Small intestine (tissue), 7 donors: ENCODE measurements at regions not wholly inside any gene's neighbourhood (a gene's known extent, or its start where the extent isn't known, plus 50 kb on each side); places are given as distances from the start of the nearest gene placed in this dataset.

Source experiments
- DNase-seq, 2 donors: peaks; one replicate each; pipeline versions ENCODE4 v3.0.0 to v3.0.0-alpha.2; 2013
- FAIRE-seq: peaks from 2 replicates; lab custom pipeline; 2012; peaks lifted over from hg19 to GRCh38; lab: Jason Lieb, UNC
- H3K27ac ChIP-seq, 3 donors: one replicate each; pipeline ENCODE4 v1.5.1; 2013; ENCODE audit warnings: low read length in 2 of 3, mild to moderate bottlenecking in 2 of 3, control low read depth in 1 of 3, inconsistent platforms in 1 of 3, low read depth in 1 of 3, moderate library complexity in 1 of 3
- H3K27me3 ChIP-seq, 3 donors: one replicate each; pipeline ENCODE4 v1.6.1; 2013; ENCODE audit warnings: low read length in 3 of 3, inconsistent platforms in 1 of 3; ENCODE audit not compliant: control insufficient read depth in 3 of 3, insufficient read depth in 3 of 3
- H3K36me3 ChIP-seq, 3 donors: one replicate each; pipeline ENCODE4 v1.6.1; 2013; ENCODE audit warnings: low read length in 3 of 3, inconsistent platforms in 1 of 3, low read depth in 1 of 3, mild to moderate bottlenecking in 1 of 3, moderate library complexity in 1 of 3; ENCODE audit not compliant: control insufficient read depth in 3 of 3, insufficient read depth in 2 of 3
- H3K4me1 ChIP-seq, 3 donors: one replicate each; pipeline ENCODE4 v1.6.1; 2013; ENCODE audit warnings: low read length in 2 of 3, inconsistent platforms in 1 of 3, low read depth in 1 of 3, mild to moderate bottlenecking in 1 of 3, moderate library complexity in 1 of 3; ENCODE audit not compliant: control insufficient read depth in 3 of 3, insufficient read depth in 2 of 3
- H3K4me3 ChIP-seq, 3 donors: one replicate each; pipeline ENCODE4 v1.5.1; 2013; ENCODE audit warnings: low read length in 3 of 3, control low read depth in 1 of 3, inconsistent platforms in 1 of 3, low read depth in 1 of 3, mild to moderate bottlenecking in 1 of 3, moderate library complexity in 1 of 3
- H3K9me3 ChIP-seq, 2 donors: one replicate each; pipeline ENCODE4 v1.6.1; 2013; ENCODE audit warnings: low read depth in 1 of 2, low read length in 1 of 2; ENCODE audit not compliant: control insufficient read depth in 2 of 2, insufficient read depth in 1 of 2
- WGBS, 3 donors: extraction: QIAGEN DNeasy Blood & Tissue Kit; methylation state at CpG; one replicate each; pipeline ENCODE4 v1.1.7; 2013; 5-methylcytosine and 5-hydroxymethylcytosine counted together
- donor health status: healthy with polysubstance abuse.
- donor health status: control.
- donor health status: control.
- donor health status: Bipolar disorder and iron deficiency.
- donor health status: healthy.

GRCh38 chr2:138275292-138275690 is 226.3 kb upstream of the SPOPL start:
- no peak for FAIRE-seq
- no peaks in the 10 kb centered on the region for H3K36me3 ChIP-seq
- H3K9me3 ChIP-seq = peaks cover 0 to 2% of the 10 kb centered on the region in 2 donors
- 15 to 35% (median 24%) methylated on average over 2 of the region's 2 CpGs for WGBS, 3 donors
- H3K27me3 ChIP-seq = no peaks in the 10 kb centered on the region
- no peak overlapping the region for H3K27ac ChIP-seq
- DNase-seq = peak; percentile 15 to 28
- no peak overlapping the region for H3K4me3 ChIP-seq
- H3K4me1 ChIP-seq = peaks cover 0 to 10% (median 0%) of the 10 kb centered on the region in 3 donors

- H3K9me3 ChIP-seq = peaks cover 0 to 2% of the 10 kb centered on the region in 2 donors
- no peak for FAIRE-seq
- H3K4me1 ChIP-seq = peaks cover 0 to 10% (median 0%) of the 10 kb centered on the region in 3 donors
- 16 to 40% (median 25%) methylated on average over 4 of the region's 4 CpGs for WGBS, 3 donors
- no peaks in the 10 kb centered on the region for H3K27me3 ChIP-seq
- H3K36me3 ChIP-seq = no peaks in the 10 kb centered on the region
- no peak overlapping the region for H3K4me3 ChIP-seq
- H3K27ac ChIP-seq = no peak overlapping the region
- peak; percentile 31 to 47 for DNase-seq
These were observed 225.7 kb upstream of the SPOPL start for GRCh38 chr2:138275881-138276280.

- Histone ChIP-seq H3K36me3 (no peaks in the 10 kb centered on the region), H3K4me1 (peaks cover 0 to 10% (median 0%) of the 10 kb centered on the region in 3 donors), H3K9me3 (peaks cover 0 to 2% of the 10 kb centered on the region in 2 donors), H3K27ac (no peak overlapping the region), H3K4me3 (no peak overlapping the region), H3K27me3 (no peaks in the 10 kb centered on the region)
- WGBS, 3 donors = 0 to 49% (median 22%) methylated on average over 1 of the region's 1 CpG
- FAIRE-seq (no peak), DNase-seq (peak in 1 of 2 donors; percentile 18)
These were observed 225.2 kb upstream of the SPOPL start for GRCh38 chr2:138276339-138276738.

GRCh38 chr2:138277062-138277461 is 224.5 kb upstream of the SPOPL start:
- DNase-seq (no peak), FAIRE-seq (no peak)
- Histone ChIP-seq H3K27me3 (no peaks in the 10 kb centered on the region), H3K27ac (no peak overlapping the region), H3K4me1 (peaks cover 0 to 10% (median 0%) of the 10 kb centered on the region in 3 donors), H3K4me3 (no peak overlapping the region), H3K36me3 (no peaks in the 10 kb centered on the region), H3K9me3 (peaks cover 0 to 2% of the 10 kb centered on the region in 2 donors)

- no peak overlapping the region for H3K27ac ChIP-seq
- peaks cover 0 to 2% of the 10 kb centered on the region in 2 donors for H3K9me3 ChIP-seq
- H3K36me3 ChIP-seq = no peaks in the 10 kb centered on the region
- DNase-seq (no peak), FAIRE-seq (no peak)
- H3K4me3 ChIP-seq = no peak overlapping the region
- H3K27me3 ChIP-seq = no peaks in the 10 kb centered on the region
- H3K4me1 ChIP-seq = peaks cover 0 to 6% (median 0%) of the 10 kb centered on the region in 3 donors
These were observed 221.7 kb upstream of the SPOPL start for GRCh38 chr2:138279871-138280270.

- Histone ChIP-seq H3K36me3 (no peaks in the 10 kb centered on the region), H3K27ac (no peak overlapping the region), H3K4me3 (no peak overlapping the region), H3K9me3 (peaks cover 2 to 3% of the 10 kb centered on the region in 2 donors), H3K27me3 (no peaks in the 10 kb centered on the region), H3K4me1 (no peaks in the 10 kb centered on the region)
- FAIRE-seq = no peak
- DNase-seq = no peak
- 93 to 100% (median 94%) methylated on average over 1 of the region's 1 CpG for WGBS, 3 donors
These were observed 220.4 kb upstream of the SPOPL start for GRCh38 chr2:138280999-138281695.

GRCh38 chr2:138282014-138282672 is 219.4 kb upstream of the SPOPL start:
- Histone ChIP-seq H3K4me3 (no peak overlapping the region), H3K27me3 (no peaks in the 10 kb centered on the region), H3K9me3 (peaks cover 2 to 3% of the 10 kb centered on the region in 2 donors), H3K36me3 (no peaks in the 10 kb centered on the region), H3K27ac (no peak overlapping the region), H3K4me1 (no peaks in the 10 kb centered on the region)
- WGBS, 3 donors = 88 to 93% (median 92%) methylated on average over 5 of the region's 5 CpGs
- FAIRE-seq = no peak
- no peak for DNase-seq

GRCh38 chr2:138291805-138292204 is 209.8 kb upstream of the SPOPL start:
- Histone ChIP-seq H3K27me3 (no peaks in the 10 kb centered on the region), H3K4me1 (no peaks in the 10 kb centered on the region), H3K4me3 (no peak overlapping the region), H3K27ac (no peak overlapping the region), H3K9me3 (no peaks in the 10 kb centered on the region), H3K36me3 (no peaks in the 10 kb centered on the region)
- FAIRE-seq (no peak), DNase-seq (no peak)
- 89 to 91% (median 91%) methylated on average over 3 of the region's 3 CpGs for WGBS, 3 donors
